ENCODE measurements at regions not wholly inside any gene's neighbourhood (a gene's known extent, or its start where the extent isn't known, plus 50 kb on each side); places are given as distances from the start of the nearest gene placed in this dataset.

DNA sequence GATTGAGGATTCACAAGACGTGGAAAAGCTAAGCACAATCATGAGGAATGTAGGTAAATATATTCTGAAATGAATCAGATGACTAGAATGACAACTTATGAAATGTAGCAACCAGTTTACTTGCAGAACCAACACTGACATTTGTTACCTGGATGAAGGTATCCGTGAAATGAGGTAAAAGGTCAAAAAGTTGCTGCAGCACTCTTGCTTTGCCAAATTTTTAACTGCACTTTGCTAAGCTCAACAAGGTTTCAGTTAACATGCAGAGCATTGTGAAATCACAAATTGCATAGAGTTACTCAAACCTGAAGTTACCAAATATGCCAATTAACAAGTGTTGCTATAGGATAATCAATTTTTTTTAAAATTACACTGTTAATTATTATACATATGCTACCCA, 1280.1 kb downstream of the KCNT2 start:
- no peak for DNase-seq

- no peak for DNase-seq
Observed at GRCh38 chr1:195327361-195327760, 1280.9 kb downstream of the KCNT2 start.

DNA sequence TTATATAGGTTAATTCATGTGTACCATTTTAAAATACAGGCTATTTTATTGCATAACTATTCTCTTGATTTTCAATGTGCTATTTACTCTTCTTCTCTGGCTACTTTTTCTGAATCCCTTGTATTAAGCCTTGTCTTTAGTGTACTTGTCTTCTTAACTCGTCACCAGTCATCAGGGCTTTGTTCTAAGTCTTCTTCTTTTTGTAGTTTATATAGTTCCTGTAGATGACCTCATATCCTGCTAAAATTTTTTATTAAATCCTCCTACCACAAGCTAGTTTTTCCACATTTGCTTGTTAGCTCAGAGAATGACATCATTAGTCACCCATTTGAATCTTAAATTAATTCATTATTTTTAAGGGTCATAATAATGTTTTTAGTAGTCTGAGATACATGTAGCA, 1281.9 kb downstream of the KCNT2 start:
- no peak for DNase-seq

DNA sequence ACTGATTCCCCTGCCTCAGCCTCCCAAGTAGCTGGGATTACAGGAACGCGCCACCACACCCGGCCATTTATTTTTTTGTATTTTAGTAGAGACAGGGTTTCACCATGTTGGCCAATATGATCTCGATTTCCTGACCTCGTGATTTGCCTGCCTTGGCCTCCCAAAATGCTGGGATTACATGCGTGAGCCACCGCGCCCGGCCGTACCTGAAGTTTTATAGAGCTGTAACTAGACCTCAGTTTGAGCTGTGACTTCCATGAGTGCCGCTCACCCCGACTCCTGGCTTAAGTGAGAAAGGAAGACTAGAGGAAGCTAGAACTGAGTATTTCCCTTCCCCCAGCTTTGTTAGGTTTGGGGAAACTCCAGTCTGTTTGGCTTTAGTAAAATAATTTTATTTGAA, 1283.1 kb downstream of the KCNT2 start:
- DNase-seq: no peak

DNA sequence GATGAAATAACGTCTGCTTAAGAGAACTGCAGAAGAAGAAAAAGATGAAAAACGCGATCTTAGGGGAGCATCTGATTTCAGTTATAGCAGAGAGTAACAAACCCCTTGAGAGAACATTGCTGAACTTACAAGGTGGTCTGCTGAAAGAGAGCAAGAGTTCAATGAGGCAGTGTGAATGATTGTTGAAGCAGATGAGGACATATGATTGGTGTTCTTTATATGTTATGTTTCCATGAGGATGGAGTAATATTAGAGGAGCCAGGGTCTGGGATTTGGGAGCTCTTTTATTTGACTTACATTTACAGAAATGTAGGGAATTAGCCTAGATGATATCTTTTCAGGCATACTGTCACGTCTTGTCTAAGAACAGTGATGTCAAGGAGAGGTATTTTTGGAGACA, 1302.0 kb downstream of the KCNT2 start:
- no peak for DNase-seq

- no peak for DNase-seq
Observed at GRCh38 chr1:195294911-195295310, 1313.3 kb downstream of the KCNT2 start.

DNA sequence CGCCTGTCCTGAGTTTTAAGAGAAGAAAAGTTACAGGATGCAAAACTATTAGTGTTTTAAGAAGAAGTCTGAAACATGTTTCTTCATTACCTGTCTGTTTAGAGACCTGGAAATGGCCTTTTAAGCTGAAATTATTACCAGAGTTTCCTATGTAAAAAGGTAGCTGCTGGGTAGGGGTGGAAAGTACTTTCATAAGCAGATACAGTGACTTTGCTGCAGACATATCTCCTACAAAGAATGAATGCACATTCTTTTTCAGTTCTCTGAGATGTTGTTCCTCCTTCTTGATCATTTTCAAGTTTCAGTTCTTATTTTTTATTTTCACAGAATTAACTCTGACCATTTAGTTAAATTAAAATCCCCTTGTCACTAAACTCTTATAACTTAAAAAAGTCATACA, 1329.6 kb downstream of the KCNT2 start:
- DNase-seq: no peak

DNA sequence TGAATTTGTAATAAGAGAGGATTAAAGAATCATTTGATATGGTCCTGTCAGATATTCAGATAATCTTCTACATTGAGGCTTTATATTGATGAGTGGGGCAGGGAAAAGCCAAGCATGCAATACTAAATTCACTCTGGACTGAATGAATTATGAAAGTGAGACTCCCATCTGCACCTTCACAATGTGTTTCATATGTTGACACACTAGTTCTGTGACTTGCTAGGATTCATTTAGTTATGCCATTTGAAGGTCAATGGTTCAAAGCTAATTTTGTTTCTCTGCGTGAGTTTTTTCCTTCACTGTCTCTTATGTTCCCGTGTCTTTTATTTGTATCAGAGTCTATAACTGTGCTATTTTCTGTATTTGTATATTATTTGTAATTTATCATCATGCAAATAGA, 1332.5 kb downstream of the KCNT2 start:
- DNase-seq: no peak

DNA sequence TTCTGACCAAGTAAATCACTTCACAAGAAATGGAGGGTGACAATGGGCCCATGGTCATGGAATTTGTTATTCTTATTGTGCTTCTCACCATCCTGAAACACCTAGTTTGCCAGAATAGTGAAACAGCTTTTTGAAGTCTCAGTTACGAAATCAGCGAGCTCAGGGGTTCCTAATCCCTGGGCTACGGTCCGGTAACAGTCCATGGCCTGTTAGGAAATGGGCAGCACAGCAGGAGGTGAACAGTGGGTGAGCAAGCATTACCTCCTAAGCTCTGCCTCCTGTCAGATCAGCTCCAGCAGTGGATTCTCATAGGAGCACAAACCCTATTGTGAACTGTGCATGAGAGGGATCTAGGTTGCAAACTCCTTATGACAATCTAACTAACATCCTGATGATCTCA, 1356.3 kb downstream of the KCNT2 start:
- DNase-seq: no peak

DNA sequence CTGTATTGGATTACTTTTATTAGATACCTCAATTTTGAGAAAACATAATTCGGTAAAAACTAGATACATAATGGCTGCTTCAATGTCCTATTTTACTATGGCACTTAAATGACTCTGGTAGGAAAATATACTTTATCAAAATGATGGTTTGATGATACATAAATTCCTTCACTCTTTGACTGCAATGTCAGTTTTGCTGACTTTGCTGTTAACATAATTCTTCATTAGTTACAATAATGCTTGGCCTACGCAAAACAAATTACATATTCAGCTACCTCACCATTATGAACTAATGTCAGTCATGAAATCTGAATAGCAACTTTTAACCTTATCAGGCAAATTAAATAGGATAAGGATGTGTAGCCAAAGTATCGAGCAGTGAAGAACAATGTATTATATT, 1364.7 kb downstream of the KCNT2 start:
- no peak for DNase-seq

GRCh38 chr1:195241066-195241465, 1367.2 kb downstream of the KCNT2 start:
- DNase-seq: no peak

DNA sequence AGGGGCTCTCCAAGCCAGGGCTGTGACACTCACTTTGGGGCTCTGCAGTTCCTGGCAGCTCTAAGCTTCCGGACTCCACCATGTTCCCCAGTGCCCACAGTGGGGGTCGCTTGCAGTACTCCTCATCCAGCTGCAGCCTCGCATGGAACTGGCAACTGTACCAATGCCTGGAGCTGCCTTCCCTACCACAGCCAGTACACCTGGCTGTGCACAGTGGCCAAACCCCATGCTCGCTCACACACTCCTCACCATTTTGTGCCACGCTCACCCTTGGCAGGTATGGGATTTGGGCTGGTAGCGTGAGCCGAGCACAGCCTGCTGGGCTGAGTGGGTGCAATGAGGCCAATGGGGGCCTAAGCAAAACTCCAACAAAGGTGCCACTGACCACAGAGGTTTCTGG, 1369.9 kb downstream of the KCNT2 start:
- no peak for DNase-seq

- DNase-seq: peak; percentile 79
Observed at GRCh38 chr1:195236991-195237889, 1371.0 kb downstream of the KCNT2 start.

- DNase-seq: no peak
Observed at GRCh38 chr1:195218428-195219212, 1389.6 kb downstream of the KCNT2 start.

DNA sequence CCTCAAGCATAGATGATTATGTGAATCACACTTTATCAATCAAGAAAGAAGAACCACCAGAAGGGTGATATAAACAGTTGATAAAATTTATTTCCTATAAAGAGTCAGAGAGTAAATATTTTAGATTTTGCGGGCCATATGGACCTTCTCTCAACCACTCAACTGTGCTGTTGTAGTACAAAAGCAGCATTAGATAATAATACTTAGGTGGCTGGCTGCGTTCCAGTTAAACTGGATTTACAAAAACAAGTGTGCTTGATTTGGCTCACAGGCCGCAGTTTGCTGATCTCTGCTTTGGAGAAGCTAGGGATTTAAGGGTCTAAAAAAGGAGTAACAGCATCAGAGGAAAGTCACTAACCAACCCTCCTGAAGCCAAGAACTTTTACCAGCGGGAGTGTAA, 1406.0 kb downstream of the KCNT2 start:
- DNase-seq: no peak

GRCh38 chr1:195200772-195201171, 1407.5 kb downstream of the KCNT2 start:
- no peak for DNase-seq

GRCh38 chr1:195197116-195197515, 1411.1 kb downstream of the KCNT2 start:
- no peak for DNase-seq

- no peak for DNase-seq
Observed at GRCh38 chr1:195195423-195196057, 1412.7 kb downstream of the KCNT2 start.

DNA sequence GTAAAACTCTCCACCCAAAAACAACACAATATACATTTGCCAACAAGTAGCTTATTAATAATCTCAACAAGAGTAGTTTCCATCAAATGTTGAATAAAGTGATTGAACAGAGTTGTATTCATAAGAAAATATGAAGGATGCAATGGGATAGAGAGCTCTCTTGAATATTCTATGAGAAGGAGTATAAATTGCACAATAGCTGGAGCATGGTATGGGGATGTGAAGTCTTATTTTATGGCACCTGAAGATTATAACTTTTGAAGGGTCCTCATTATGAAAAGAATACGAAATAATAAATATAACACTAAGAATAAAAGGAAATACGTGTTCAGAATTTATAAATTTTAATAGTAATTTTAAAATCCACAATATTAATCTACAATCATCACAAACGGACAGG, 1415.1 kb downstream of the KCNT2 start:
- DNase-seq: no peak

- DNase-seq: peak; percentile 58
Observed at GRCh38 chr1:195188821-195189220, 1419.4 kb downstream of the KCNT2 start.

DNA sequence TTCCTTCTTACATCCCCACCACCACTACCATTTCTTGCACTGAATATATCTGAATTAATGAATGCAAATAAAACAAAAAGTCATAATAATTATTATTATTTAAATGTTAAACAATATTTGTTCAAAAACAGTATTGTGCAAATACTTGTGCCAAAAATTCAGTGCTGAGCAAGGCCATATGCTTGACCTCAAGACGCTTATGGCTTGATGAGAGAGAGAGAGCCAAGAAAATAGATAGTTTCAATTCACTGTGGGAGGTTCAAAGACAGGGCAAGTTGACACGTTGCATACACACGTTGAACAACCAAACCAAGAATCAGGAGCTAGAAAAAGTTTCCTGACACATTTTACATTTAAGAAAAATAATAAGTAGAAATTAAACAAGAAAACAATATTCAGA, 1421.7 kb downstream of the KCNT2 start:
- no peak for DNase-seq

DNA sequence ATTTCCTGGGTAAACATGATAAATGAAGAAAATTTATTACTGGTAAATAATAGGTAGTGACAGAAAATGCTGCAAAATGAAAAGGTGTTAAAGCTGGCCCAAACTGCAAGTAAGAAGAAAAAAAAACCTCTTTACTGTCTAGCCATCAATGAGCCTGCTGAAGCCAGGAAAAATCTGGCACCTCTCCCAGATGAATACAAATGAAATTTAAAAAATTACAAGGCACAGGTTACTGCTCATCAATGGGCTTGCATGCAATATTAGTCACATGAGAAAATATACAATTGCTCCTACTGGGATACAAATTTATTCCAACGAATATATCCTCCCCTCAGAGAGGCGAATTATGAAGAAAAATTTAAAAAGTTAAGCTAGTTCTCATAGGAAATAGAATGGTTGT, 1422.5 kb downstream of the KCNT2 start:
- DNase-seq: no peak

DNA sequence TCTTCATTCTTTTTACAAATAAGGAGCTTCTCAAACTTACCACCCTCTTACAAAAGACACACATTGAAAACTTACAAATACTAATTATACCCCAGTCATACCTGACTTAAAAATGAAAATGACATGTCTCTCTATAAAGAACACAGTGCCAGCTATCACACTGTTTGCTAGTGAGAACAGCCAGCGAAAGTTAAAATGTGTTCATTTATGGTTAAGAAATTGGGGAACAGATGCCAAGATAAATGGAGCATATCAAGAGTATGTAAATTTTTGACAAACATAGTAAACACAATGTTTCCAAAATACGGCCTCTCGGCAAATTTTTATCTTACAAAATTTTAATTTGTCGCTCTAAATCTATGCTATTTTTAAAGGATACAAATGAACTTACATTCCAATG, 1422.9 kb downstream of the KCNT2 start:
- no peak for DNase-seq

DNA sequence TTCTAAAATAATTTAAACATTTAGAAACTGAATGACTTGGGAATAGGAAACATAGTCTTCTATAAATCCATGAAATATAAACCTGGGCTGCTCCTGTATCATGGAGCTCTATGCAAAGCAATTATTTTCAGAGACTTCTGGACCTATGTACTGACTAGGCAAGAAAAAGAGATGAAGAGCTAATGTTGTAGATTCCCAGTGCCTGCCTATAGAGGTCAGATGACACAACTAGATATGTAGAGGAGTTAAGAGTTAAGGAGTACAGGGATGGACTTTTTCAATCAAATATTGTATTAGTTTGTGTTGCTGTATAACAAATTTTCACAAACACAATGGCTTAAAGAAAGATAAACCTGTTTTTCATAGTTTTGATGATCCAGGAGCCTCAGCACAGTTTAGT, 1434.5 kb downstream of the KCNT2 start:
- no peak for DNase-seq

All from fibroblast of skin of right biceps (primary cell).